ENCODE measurements at regions not wholly inside any gene's neighbourhood (a gene's known extent, or its start where the extent isn't known, plus 50 kb on each side); places are given as distances from the start of the nearest gene placed in this dataset.
"Not testable (repeated sequence)": the region's sequence is repeated elsewhere in the genome, so short reads cannot be mapped to it uniquely, and the experiment has no call there.

- DNase-seq = no peak
Observed at GRCh38 chr21:36247316-36248010, 72.5 kb upstream of the MORC3 start.

- DNase-seq = no peak
Observed at GRCh38 chr21:36249576-36250422, 70.2 kb upstream of the MORC3 start.

DNA sequence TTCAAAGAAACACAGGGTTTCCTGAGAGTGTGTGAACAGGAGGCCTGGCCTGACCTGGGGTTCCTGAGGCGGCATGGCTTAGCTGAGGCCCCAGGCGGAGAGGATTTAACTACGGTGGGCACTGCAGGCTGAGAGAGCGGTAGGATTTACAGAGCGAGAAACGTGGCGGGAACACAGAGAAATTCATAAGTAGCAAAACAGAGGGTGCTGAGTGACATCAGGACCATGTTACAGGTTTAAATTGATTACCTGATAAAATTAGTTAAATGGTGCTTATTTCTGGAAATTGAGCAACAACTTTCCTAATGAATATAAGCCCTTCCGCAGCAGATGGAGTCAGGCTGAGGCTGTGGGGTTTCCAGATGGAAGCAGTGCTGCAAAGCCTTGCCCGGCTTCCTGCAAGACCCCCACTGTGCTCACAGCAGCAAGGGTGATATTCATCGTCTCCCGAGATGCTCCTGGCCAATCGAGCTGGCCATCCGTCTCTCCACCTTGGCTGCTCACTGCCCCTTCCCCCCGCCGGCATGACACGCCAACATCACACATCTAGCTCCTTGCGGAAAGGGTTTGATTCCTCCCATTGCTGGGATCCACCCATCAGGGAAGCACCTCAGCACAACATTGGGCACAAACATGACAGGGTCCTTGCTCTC lies 69.4 kb upstream of the MORC3 start:
- no peak for DNase-seq

DNA sequence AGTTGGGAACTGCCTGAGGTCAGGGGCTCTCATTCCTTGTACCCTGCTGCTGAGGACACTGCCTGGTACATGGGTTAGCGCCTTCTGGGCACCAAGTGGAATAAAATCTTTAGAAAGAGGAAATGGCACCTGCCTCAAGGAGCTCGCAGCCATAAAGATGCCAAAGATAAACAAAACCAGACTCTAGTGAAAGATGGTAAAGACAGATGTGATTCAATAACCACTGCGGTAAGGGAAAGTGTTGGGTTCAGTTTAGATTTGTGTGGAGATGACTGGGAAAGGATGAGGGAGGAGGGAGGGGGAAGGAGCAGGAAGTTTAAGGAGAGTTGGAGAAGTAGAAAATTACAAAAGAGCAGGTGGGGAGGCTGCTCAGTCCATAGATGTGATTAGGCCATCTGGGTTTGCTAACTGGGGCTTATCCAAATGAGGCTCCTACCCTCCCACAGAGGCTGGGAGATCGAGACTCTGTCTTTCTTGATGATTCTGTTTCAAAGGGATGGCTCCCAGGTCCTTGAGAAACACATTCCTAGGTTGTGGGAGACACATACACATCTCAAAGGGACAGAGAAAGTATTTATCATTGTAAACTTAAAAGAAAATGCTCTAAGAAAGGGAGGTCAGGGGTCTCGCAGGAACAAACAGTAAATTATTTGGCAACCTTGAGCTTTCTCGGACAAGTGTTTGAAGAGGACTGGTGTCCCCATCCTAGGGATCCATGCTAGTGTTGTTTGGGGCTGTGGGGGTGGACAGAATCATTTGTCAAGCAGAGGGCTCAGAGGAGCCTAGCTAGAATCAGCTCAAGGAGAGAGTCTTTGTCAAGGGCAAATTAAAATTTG lies 65.7 kb upstream of the MORC3 start:
- no peak for DNase-seq

DNA sequence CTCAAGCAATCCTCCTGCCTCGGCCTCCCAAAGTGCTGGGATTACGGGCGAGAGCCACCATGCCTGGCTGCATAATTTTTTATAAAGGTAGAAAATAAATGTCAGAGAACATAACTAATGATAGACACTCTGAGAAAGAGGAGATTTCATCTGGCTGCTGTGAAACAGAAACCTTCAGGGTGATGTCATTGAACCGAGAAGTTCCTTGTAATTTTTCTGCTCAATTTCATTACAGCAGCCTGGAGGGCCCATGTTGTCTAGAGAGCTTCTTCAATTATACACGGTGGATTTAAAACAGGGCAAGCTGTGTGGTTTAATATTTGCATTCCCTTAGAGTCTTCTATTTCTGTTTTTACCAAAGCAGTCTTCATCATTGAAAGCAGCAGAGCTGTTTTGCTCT lies 64.3 kb upstream of the MORC3 start:
- no peak for DNase-seq

DNA sequence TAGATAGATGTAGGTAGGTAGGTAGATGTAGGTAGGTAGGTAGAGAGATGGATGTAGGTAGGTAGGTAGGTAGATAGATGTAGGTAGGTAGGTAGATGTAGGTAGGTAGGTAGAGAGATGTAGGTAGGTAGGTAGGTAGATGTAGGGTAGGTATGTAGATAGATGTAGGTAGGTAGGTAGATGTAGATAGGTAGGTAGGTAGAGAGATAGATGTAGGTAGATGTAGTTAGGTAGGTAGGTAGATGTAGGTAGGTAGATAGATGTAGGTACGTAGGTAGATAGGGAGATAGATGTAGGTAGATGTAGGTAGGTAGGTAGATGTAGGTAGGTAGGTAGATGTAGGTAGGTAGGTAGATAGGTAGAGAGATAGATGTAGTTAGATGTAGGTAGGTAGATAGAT lies 62.3 kb upstream of the MORC3 start:
- no peak for DNase-seq

- DNase-seq = peak; percentile 22 to 34
Observed at GRCh38 chr21:36260030-36260787, 59.8 kb upstream of the MORC3 start.

- no peak for DNase-seq
Observed at GRCh38 chr21:36260802-36261201, 59.2 kb upstream of the MORC3 start.

- DNase-seq = no peak
Observed at GRCh38 chr21:36261459-36261858, 58.5 kb upstream of the MORC3 start.

DNA sequence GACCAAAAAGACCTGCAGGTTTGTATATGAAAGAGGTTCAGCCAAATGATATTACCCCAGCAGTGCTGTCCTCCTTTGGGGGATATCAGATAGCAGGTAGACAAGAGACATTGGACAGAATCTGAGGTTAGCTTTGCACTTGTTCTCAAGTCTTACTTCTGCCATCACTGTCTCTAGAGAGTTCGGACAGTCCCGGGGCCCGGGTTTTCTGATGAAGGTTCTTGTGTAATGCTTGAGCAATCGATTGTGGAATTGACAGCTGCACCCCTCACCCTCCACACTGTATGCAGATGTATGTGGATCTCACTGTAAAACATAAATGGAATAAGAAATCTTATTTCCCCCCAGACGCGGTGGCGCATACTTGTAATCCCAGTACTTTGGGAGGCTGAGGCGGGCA lies 56.2 kb upstream of the MORC3 start:
- DNase-seq = no peak

- no peak for DNase-seq
Observed at GRCh38 chr21:36265431-36265830, 54.6 kb upstream of the MORC3 start.

GRCh38 chr21:36267828-36268227 lies 52.2 kb upstream of the MORC3 start:
- DNase-seq = not testable (repeated sequence)

- not testable (repeated sequence) for DNase-seq
Observed at GRCh38 chr21:36268264-36268663, 51.7 kb upstream of the MORC3 start.

Data from SHP77 (cell line).